ENCODE measurements at regions not wholly inside any gene's neighbourhood (a gene's known extent, or its start where the extent isn't known, plus 50 kb on each side); places are given as distances from the start of the nearest gene placed in this dataset.
A peak's percentile ranks its signal among the peaks of the same experiment; 100 is the strongest.

DNA sequence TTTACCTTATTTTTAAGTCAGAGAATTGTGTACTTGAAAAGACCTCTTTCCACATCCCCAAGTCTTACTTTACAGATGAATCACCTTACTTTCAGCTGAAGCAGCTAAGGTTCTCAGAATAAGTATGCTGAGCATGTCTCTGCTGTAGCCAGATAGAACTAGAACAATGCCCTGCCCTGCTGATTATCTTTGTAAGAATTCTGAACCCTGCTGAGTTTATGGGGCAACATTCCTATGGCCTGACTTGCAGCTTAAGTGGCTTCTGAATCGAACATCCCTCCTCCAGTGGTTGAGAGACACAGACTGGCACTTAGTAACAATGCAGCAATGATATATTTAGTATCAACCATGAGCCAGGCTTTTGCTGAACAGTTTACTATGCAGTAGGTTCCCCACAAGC lies 592.0 kb upstream of the WWC1 start:
- Histone ChIP-seq H2AFZ (ENCODE audit: low read depth, low read length) (no peak overlapping the region), H3K9ac (replicated peaks; ENCODE audit: extremely low read depth, insufficient read depth, low read length) (no peak overlapping the region), H3K9me3 (replicated peaks; ENCODE audit: control insufficient read depth, insufficient read depth, low read length) (peaks cover 3% of the 10 kb centered on the region), H3K9me1 (replicated peaks; ENCODE audit: control insufficient read depth, extremely low read depth, insufficient read depth, low read length) (no peaks in the 10 kb centered on the region), H3K4me2 (ENCODE audit: insufficient read depth, low read length) (no peak overlapping the region), H3K36me3 (ENCODE audit: control insufficient read depth in 2 of 2, extremely low read depth in 1 of 2, insufficient read depth in 2 of 2, low read length in 2 of 2) (no peaks in the 10 kb centered on the region), H3K4me3 (replicated peaks in 1 of 3; ENCODE audit: insufficient read depth in 1 of 3, low read depth in 1 of 3, low read length in 3 of 3) (no peak overlapping the region), H3K27ac (ENCODE audit: insufficient read depth, low read depth, low read length) (no peak overlapping the region), H4K20me1 (replicated peaks; ENCODE audit: control insufficient read depth, extremely low read depth, insufficient read depth, low read length) (no peaks in the 10 kb centered on the region), H3K27me3 (ENCODE audit: control insufficient read depth in 2 of 2, insufficient read depth in 2 of 2, low read length in 2 of 2) (no peaks in the 10 kb centered on the region), H3K4me1 (ENCODE audit: control insufficient read depth, extremely low read depth, insufficient read depth, low read length) (no peaks in the 10 kb centered on the region), H3K79me2 (ENCODE audit: control insufficient read depth, insufficient read depth, low read length) (no peaks in the 10 kb centered on the region)
- dilution Hi-C loops (cut with MboI; ENCODE audit: extremely low pct_ligation_motif_present, low sequenced_read_pairs) (no loop called here), intact Hi-C loops (cut with micrococcal nuclease) (no loop called here)
- CTCF ChIA-PET: no interaction called here
- no TSS peak for BruUV-seq (replicated peaks)
- FAIRE-seq: no peak
- POLR2A ChIA-PET: no interaction called here
- TF ChIP-seq POLR2AphosphoS5 (IDR thresholded peaks at IDR 0.05; ENCODE audit: insufficient read depth, low read depth, low read length) (no peak), MYC (IDR thresholded peaks at IDR 0.05; ENCODE audit: low read depth, low read length) (no peak), FOS (IDR thresholded peaks at IDR 0.05; ENCODE audit: borderline replicate concordance, insufficient read depth, low read length) (no peak), POLR2A (IDR thresholded peaks at IDR 0.05; ENCODE audit: low read depth, low read length) (no peak), GATA2 (IDR thresholded peaks at IDR 0.05; ENCODE audit: insufficient read depth, insufficient read length, low read depth, low read length) (no peak), JUN (IDR thresholded peaks at IDR 0.05; ENCODE audit: borderline replicate concordance, insufficient read depth, insufficient read length, low read depth) (no peak), EZH2 (IDR thresholded peaks at IDR 0.05; ENCODE audit: borderline replicate concordance, low read depth, low read length, severe bottlenecking) (no peak)
- TF ChIP-seq, protein P1, sequence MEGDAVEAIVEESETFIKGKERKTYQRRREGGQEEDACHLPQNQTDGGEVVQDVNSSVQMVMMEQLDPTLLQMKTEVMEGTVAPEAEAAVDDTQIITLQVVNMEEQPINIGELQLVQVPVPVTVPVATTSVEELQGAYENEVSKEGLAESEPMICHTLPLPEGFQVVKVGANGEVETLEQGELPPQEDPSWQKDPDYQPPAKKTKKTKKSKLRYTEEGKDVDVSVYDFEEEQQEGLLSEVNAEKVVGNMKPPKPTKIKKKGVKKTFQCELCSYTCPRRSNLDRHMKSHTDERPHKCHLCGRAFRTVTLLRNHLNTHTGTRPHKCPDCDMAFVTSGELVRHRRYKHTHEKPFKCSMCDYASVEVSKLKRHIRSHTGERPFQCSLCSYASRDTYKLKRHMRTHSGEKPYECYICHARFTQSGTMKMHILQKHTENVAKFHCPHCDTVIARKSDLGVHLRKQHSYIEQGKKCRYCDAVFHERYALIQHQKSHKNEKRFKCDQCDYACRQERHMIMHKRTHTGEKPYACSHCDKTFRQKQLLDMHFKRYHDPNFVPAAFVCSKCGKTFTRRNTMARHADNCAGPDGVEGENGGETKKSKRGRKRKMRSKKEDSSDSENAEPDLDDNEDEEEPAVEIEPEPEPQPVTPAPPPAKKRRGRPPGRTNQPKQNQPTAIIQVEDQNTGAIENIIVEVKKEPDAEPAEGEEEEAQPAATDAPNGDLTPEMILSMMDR (IDR thresholded peaks at IDR 0.05; ENCODE audit: extremely low read depth in 1 of 2, insufficient read depth in 1 of 2, low read depth in 1 of 2, low read length in 2 of 2): no peak
- TF ChIP-seq, protein P2, sequence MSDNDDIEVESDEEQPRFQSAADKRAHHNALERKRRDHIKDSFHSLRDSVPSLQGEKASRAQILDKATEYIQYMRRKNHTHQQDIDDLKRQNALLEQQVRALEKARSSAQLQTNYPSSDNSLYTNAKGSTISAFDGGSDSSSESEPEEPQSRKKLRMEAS (IDR thresholded peaks at IDR 0.05; ENCODE audit: insufficient read depth, insufficient read length): no peak
- peak; percentile 27 for DNase-seq (ENCODE audit: low read depth, low spot score)

All from endothelial cell of umbilical vein (primary cell).